Natural killer cell treated with Interleukin-12 subunit alpha and Interleukin-12 subunit beta and Interleukin-15 and Interleukin-18, amount 100 ng/mL, for 72 hours (primary cell): ENCODE measurements at regions not wholly inside any gene's neighbourhood (a gene's known extent, or its start where the extent isn't known, plus 50 kb on each side); places are given as distances from the start of the nearest gene placed in this dataset.

ENCODE experiments used
- ATAC-seq, 2 donors: fragments of 150-1000 bp; cut with Tn5 transposase in 1 of 2; sonication (Bioruptor Pico), chemical (Tn5 transposase) in 1 of 2; 2 replicates each; pipeline ENCODE4 v1.10.0; 2021
- DNase-seq: peaks from one replicate; pipeline ENCODE4 v3.0.0; 2022; ENCODE audit warnings: low spot score
- H3K27ac Mint-ChIP-seq, 2 donors: 1 replicate in 1 of 2; 2 replicates in 1 of 2; pipeline ENCODE4 v1.8.0; 2022; ENCODE audit warnings: mixed read lengths in 2 of 2, mild to moderate bottlenecking in 1 of 2, moderate library complexity in 1 of 2
- H3K27me3 Mint-ChIP-seq, 2 donors: 1 replicate in 1 of 2; 2 replicates in 1 of 2; pipeline ENCODE4 v1.8.0; 2022; ENCODE audit warnings: mixed read lengths in 2 of 2
- H3K36me3 Mint-ChIP-seq: one replicate; pipeline ENCODE4 v1.8.0; 2022; ENCODE audit warnings: mixed read lengths
- H3K4me1 Mint-ChIP-seq, 2 donors: 1 replicate in 1 of 2; 2 replicates in 1 of 2; pipeline ENCODE4 v1.8.0; 2022; ENCODE audit warnings: low read depth in 2 of 2, mixed read lengths in 2 of 2, mild to moderate bottlenecking in 1 of 2
- H3K4me3 Mint-ChIP-seq: one replicate; pipeline ENCODE4 v1.8.0; 2022; ENCODE audit warnings: mixed read lengths
- H3K9me3 Mint-ChIP-seq: 2 replicates; pipeline ENCODE4 v1.8.0; 2022; ENCODE audit warnings: mixed read lengths

GRCh38 chr1:80837066-80837465 lies 963.7 kb upstream of the ADGRL2 start:
- Mint-ChIP-seq H3K4me3 (no peak overlapping the region), H3K4me1 (no peaks in the 10 kb centered on the region), H3K27ac (no peak overlapping the region), H3K9me3 (peaks cover 27% of the 10 kb centered on the region), H3K27me3 (no peaks in the 10 kb centered on the region), H3K36me3 (peaks cover 9% of the 10 kb centered on the region)
- ATAC-seq = no peak
- DNase-seq = no peak

GRCh38 chr1:80836505-80836904 lies 964.2 kb upstream of the ADGRL2 start:
- H3K4me3 Mint-ChIP-seq = no peak overlapping the region
- H3K9me3 Mint-ChIP-seq = peaks cover 22% of the 10 kb centered on the region
- no peaks in the 10 kb centered on the region for H3K4me1 Mint-ChIP-seq
- no peaks in the 10 kb centered on the region for H3K27me3 Mint-ChIP-seq
- ATAC-seq = no peak
- peaks cover 9% of the 10 kb centered on the region for H3K36me3 Mint-ChIP-seq
- DNase-seq = no peak
- no peak overlapping the region for H3K27ac Mint-ChIP-seq

GRCh38 chr1:80827666-80828065 lies 973.1 kb upstream of the ADGRL2 start:
- H3K4me3 Mint-ChIP-seq = no peak overlapping the region
- H3K27ac Mint-ChIP-seq = no peak overlapping the region
- ATAC-seq = no peak
- DNase-seq = no peak
- no peaks in the 10 kb centered on the region for H3K4me1 Mint-ChIP-seq
- H3K36me3 Mint-ChIP-seq = no peaks in the 10 kb centered on the region
- no peaks in the 10 kb centered on the region for H3K27me3 Mint-ChIP-seq
- H3K9me3 Mint-ChIP-seq = peaks cover 3% of the 10 kb centered on the region

- no peak overlapping the region for H3K27ac Mint-ChIP-seq
- H3K4me1 Mint-ChIP-seq = no peaks in the 10 kb centered on the region
- H3K27me3 Mint-ChIP-seq = no peaks in the 10 kb centered on the region
- H3K9me3 Mint-ChIP-seq = peaks cover 3% of the 10 kb centered on the region
- H3K4me3 Mint-ChIP-seq = no peak overlapping the region
- DNase-seq (no peak), ATAC-seq (no peak)
- no peaks in the 10 kb centered on the region for H3K36me3 Mint-ChIP-seq
Measured at GRCh38 chr1:80825067-80825466, 975.7 kb upstream of the ADGRL2 start.

- Mint-ChIP-seq H3K36me3 (no peaks in the 10 kb centered on the region), H3K4me3 (no peak overlapping the region), H3K27me3 (no peaks in the 10 kb centered on the region), H3K4me1 (no peaks in the 10 kb centered on the region), H3K27ac (no peak overlapping the region), H3K9me3 (peaks cover 3% of the 10 kb centered on the region)
- ATAC-seq (no peak), DNase-seq (no peak)
Measured at GRCh38 chr1:80818211-80818610, 982.5 kb upstream of the ADGRL2 start.

- ATAC-seq (no peak), DNase-seq (no peak)
- Mint-ChIP-seq H3K9me3 (peaks cover 25% of the 10 kb centered on the region), H3K27me3 (no peaks in the 10 kb centered on the region), H3K36me3 (peaks cover 20% of the 10 kb centered on the region), H3K27ac (no peak overlapping the region), H3K4me3 (no peak overlapping the region), H3K4me1 (no peaks in the 10 kb centered on the region)
Measured at GRCh38 chr1:80807981-80808380, 992.8 kb upstream of the ADGRL2 start.

- Mint-ChIP-seq H3K9me3 (peaks cover 21% of the 10 kb centered on the region), H3K27ac (no peak overlapping the region), H3K36me3 (peaks cover 15% of the 10 kb centered on the region), H3K4me1 (no peaks in the 10 kb centered on the region), H3K4me3 (no peak overlapping the region), H3K27me3 (no peaks in the 10 kb centered on the region)
- ATAC-seq = no peak
- no peak for DNase-seq
Measured at GRCh38 chr1:80806431-80806830, 994.3 kb upstream of the ADGRL2 start.

- no peak for DNase-seq
- no peak overlapping the region for H3K27ac Mint-ChIP-seq
- peaks cover 5% of the 10 kb centered on the region for H3K9me3 Mint-ChIP-seq
- H3K27me3 Mint-ChIP-seq = no peaks in the 10 kb centered on the region
- H3K4me3 Mint-ChIP-seq = no peak overlapping the region
- no peak for ATAC-seq
- H3K36me3 Mint-ChIP-seq = peaks cover 5% of the 10 kb centered on the region
- no peaks in the 10 kb centered on the region for H3K4me1 Mint-ChIP-seq
Measured at GRCh38 chr1:80801695-80802094, 999.0 kb upstream of the ADGRL2 start.

GRCh38 chr1:80799457-80799856 lies 1001.3 kb upstream of the ADGRL2 start:
- no peaks in the 10 kb centered on the region for H3K9me3 Mint-ChIP-seq
- no peak for DNase-seq

GRCh38 chr1:80779275-80779674 lies 1021.5 kb upstream of the ADGRL2 start:
- peaks cover 14% of the 10 kb centered on the region for H3K36me3 Mint-ChIP-seq
- ATAC-seq (no peak), DNase-seq (no peak)
- H3K27me3 Mint-ChIP-seq = no peaks in the 10 kb centered on the region
- H3K9me3 Mint-ChIP-seq = peaks cover 15% of the 10 kb centered on the region
- no peaks in the 10 kb centered on the region for H3K4me1 Mint-ChIP-seq
- no peak overlapping the region for H3K27ac Mint-ChIP-seq
- H3K4me3 Mint-ChIP-seq = no peak overlapping the region

More at GRCh38 chr1:80799457-80799856, 1001.3 kb upstream of the ADGRL2 start:
- H3K4me1 Mint-ChIP-seq = no peaks in the 10 kb centered on the region
- ATAC-seq = no peak
- no peaks in the 10 kb centered on the region for H3K36me3 Mint-ChIP-seq
- H3K27ac Mint-ChIP-seq = no peak overlapping the region
- H3K27me3 Mint-ChIP-seq = no peaks in the 10 kb centered on the region
- no peak overlapping the region for H3K4me3 Mint-ChIP-seq

- Mint-ChIP-seq H3K27ac (no peak overlapping the region), H3K9me3 (peaks cover 16% of the 10 kb centered on the region), H3K27me3 (no peaks in the 10 kb centered on the region), H3K4me1 (no peaks in the 10 kb centered on the region), H3K4me3 (no peak overlapping the region), H3K36me3 (peaks cover 14% of the 10 kb centered on the region)
- ATAC-seq = no peak
- no peak for DNase-seq
Measured at GRCh38 chr1:80778094-80778840, 1022.5 kb upstream of the ADGRL2 start.

- no peak overlapping the region for H3K27ac Mint-ChIP-seq
Measured at GRCh38 chr1:80776266-80776665, 1024.5 kb upstream of the ADGRL2 start.

GRCh38 chr1:80769208-80769750 lies 1031.5 kb upstream of the ADGRL2 start:
- H3K36me3 Mint-ChIP-seq = no peaks in the 10 kb centered on the region
- peaks cover 13% of the 10 kb centered on the region for H3K9me3 Mint-ChIP-seq
- H3K27ac Mint-ChIP-seq = no peak overlapping the region
- ATAC-seq = no peak
- no peaks in the 10 kb centered on the region for H3K4me1 Mint-ChIP-seq
- H3K27me3 Mint-ChIP-seq = no peaks in the 10 kb centered on the region
- DNase-seq = no peak
- no peak overlapping the region for H3K4me3 Mint-ChIP-seq

More at GRCh38 chr1:80776266-80776665, 1024.5 kb upstream of the ADGRL2 start:
- Mint-ChIP-seq H3K4me3 (no peak overlapping the region), H3K9me3 (peaks cover 15% of the 10 kb centered on the region), H3K36me3 (peaks cover 5% of the 10 kb centered on the region), H3K27me3 (no peaks in the 10 kb centered on the region), H3K4me1 (no peaks in the 10 kb centered on the region)
- no peak for DNase-seq
- ATAC-seq = no peak

- Mint-ChIP-seq H3K27ac (no peak overlapping the region), H3K4me3 (no peak overlapping the region), H3K9me3 (peaks cover 10% of the 10 kb centered on the region), H3K36me3 (no peaks in the 10 kb centered on the region), H3K27me3 (no peaks in the 10 kb centered on the region), H3K4me1 (no peaks in the 10 kb centered on the region)
- no peak for ATAC-seq
- DNase-seq = no peak
Measured at GRCh38 chr1:80767711-80768110, 1033.0 kb upstream of the ADGRL2 start.

- no peaks in the 10 kb centered on the region for H3K4me1 Mint-ChIP-seq
- peaks cover 10% of the 10 kb centered on the region for H3K9me3 Mint-ChIP-seq
- no peak for ATAC-seq
- peaks cover 7% of the 10 kb centered on the region for H3K36me3 Mint-ChIP-seq
- DNase-seq = no peak
- H3K27me3 Mint-ChIP-seq = no peaks in the 10 kb centered on the region
- no peak overlapping the region for H3K27ac Mint-ChIP-seq
- H3K4me3 Mint-ChIP-seq = no peak overlapping the region
Measured at GRCh38 chr1:80759354-80759753, 1041.4 kb upstream of the ADGRL2 start.
